OCI-LY3 (cell line): ENCODE measurements at regions not wholly inside any gene's neighbourhood (a gene's known extent, or its start where the extent isn't known, plus 50 kb on each side); places are given as distances from the start of the nearest gene placed in this dataset.

Source experiments
- CTCF ChIP-seq: fragments of 200-600, 300-600 bp; sonication (generic); IDR thresholded peaks from 2 replicates; pipeline ENCODE4 v1.5.1; 2014; ENCODE audit warnings: antibody characterized with exemption, low read length, low read depth
- EZH2phosphoT487 ChIP-seq: fragments of 200-600 bp; shearing (Covaris generic); IDR thresholded peaks from 2 replicates; pipeline ENCODE4 v1.6.1; 2018; ENCODE audit warnings: antibody characterized with exemption, mixed run types, low read depth

GRCh38 chr6:137658287-137658686, 164.1 kb upstream of the OLIG3 start:
- TF ChIP-seq CTCF, result no peak
- no peak for TF ChIP-seq EZH2phosphoT487
